ENCODE measurements at regions not wholly inside any gene's neighbourhood (a gene's known extent, or its start where the extent isn't known, plus 50 kb on each side); places are given as distances from the start of the nearest gene placed in this dataset.
"Not testable (repeated sequence)": the region's sequence is repeated elsewhere in the genome, so short reads cannot be mapped to it uniquely, and the experiment has no call there.

DNA sequence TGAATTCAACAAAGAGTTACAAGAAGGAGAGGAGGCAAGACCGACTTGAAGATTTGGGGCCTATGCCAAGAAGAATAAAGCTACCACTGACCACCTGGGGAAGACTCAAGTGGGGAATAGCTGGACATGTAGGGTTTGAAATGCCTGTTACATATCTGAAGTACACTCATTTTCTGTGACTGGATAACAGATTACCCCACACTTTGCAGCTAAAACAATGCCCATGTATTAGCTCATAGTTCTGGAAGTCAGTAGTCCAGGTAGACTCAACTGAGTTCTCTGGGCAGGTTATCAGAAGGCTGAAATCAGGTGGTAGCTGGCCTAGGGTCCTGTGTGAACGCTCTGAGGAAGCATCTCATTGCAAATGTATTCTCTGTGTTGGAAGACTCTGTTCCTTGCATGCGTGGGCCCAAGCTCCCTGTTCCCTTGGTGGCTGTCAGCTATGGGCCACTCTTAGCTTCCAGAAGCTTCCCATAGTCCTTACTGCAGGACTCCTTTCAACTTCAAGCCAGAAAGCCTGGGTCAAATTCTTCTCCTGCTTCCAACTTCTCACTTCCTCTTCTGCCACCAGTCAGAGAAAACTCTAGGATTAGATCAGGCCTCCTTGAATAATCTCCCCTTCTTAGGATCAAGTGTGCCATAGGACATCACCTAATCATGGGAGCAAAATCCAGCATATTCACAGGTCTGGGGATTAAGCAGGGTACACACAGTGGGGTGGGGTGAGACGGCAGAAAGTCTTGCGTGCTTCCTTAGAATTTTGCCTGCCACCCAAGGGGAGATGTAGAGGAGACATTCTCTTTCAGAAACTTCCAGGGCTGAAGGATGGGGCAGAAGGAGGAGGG lies 187.8 kb downstream of the SHQ1 start:
- DNase-seq (ENCODE audit: low read depth in 2 of 2), result no peak

- DNase-seq (ENCODE audit: low read depth in 2 of 2), result no peak
Measured at GRCh38 chr3:72659596-72659995, 188.6 kb downstream of the SHQ1 start.

GRCh38 chr3:72659188-72659587 lies 189.1 kb downstream of the SHQ1 start:
- DNase-seq (ENCODE audit: low read depth in 2 of 2), result no peak

GRCh38 chr3:72658466-72659100 lies 189.7 kb downstream of the SHQ1 start:
- DNase-seq (ENCODE audit: low read depth in 2 of 2), result no peak

DNA sequence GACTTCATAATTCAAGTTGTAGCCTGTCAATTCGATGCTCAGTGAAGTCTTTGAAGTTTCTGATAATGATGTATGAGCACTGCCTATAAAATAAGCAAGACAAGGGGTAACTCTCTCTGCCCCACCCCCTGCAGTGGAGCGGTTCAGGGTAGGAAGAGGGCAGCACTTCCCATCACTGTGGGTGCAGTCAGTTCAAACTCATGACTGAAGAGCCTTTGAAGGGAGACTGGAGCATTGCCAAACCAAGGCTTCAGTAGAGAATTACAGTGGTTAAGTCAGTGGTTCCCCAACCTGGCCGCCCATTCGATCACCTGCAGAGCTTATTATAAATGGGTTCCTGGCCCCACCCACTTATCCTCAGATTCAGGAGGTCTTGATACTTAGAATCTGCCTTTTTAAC lies 190.6 kb downstream of the SHQ1 start:
- DNase-seq (ENCODE audit: low read depth in 2 of 2), result no peak

GRCh38 chr3:72655723-72656122 lies 192.5 kb downstream of the SHQ1 start:
- DNase-seq (ENCODE audit: low read depth in 2 of 2), result no peak

- DNase-seq (ENCODE audit: low read depth in 2 of 2), result no peak
Measured at GRCh38 chr3:72655131-72655551, 193.1 kb downstream of the SHQ1 start.

GRCh38 chr3:72652395-72652794 lies 195.8 kb downstream of the SHQ1 start:
- DNase-seq (ENCODE audit: low read depth in 2 of 2), result no peak

GRCh38 chr3:72651498-72651897 lies 196.7 kb downstream of the SHQ1 start:
- no peak for DNase-seq (ENCODE audit: low read depth in 2 of 2)

- no peak for DNase-seq (ENCODE audit: low read depth in 2 of 2)
Measured at GRCh38 chr3:72646263-72646662, 202.0 kb downstream of the SHQ1 start.

- not testable (repeated sequence) for DNase-seq (ENCODE audit: low read depth in 2 of 2)
Measured at GRCh38 chr3:72643635-72644034, 204.6 kb downstream of the SHQ1 start.

DNA sequence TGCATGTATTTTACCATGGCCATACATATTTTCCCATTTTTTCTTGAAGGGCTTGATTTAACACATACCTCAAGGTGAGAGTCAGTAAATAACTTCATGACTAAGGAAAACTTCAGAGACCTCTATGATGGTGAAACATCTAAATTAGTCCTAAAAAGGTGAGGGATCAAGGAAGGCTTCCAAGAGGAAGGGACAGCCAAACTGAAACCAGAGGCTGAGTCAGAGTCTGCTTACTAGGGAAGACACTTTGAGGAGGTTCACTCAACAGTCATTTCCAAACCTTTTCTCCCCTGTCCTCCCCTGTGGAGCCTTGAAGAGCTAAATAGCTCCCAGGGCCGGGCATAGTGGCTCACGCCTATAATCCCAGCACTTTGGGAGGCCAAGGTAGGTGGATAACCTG lies 206.6 kb downstream of the SHQ1 start:
- no peak for DNase-seq (ENCODE audit: low read depth in 2 of 2)

GRCh38 chr3:72641072-72641471 lies 207.2 kb downstream of the SHQ1 start:
- no peak for DNase-seq (ENCODE audit: low read depth in 2 of 2)

- no peak for DNase-seq (ENCODE audit: low read depth in 2 of 2)
Measured at GRCh38 chr3:72636969-72637597, 211.2 kb downstream of the SHQ1 start.

DNA sequence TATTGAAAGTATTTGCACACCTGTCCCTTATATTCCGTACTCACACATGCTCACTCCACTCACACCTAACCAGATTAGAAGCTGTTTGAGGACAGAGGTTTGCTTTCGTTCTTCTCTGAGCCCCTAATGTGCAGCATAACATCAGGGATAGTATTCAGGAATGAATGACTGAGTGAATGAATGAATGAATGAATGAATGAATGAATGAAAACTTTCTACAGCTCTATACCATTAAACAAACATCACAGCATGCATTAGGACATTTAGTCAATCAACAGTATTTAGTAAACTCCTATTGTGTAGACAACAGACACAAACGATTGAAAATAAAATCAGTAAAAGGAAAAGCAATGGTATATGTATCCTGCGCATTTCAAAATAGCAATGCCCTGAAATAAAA lies 212.7 kb downstream of the SHQ1 start:
- DNase-seq (ENCODE audit: low read depth in 2 of 2), result no peak

DNA sequence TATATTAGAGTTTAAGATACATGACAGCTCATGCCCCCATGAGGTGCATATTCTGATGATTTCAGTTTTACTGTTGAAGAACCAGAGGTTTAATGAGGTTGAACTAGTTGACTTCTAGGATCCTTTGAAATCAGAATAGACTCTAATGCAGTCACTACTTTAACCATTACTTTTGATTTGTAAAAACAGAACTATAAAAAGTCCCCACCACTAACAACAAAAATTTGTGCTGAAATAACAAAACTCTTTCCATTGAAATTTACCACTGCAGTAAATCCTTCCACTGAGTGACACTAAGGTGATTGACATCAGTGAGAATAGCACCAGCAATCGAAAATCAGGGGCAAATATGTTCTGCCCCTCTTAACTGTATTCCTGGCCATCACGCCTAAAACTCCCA lies 214.1 kb downstream of the SHQ1 start:
- DNase-seq (ENCODE audit: low read depth in 2 of 2), result no peak

GRCh38 chr3:72633534-72633933 lies 214.7 kb downstream of the SHQ1 start:
- no peak for DNase-seq (ENCODE audit: low read depth in 2 of 2)

DNA sequence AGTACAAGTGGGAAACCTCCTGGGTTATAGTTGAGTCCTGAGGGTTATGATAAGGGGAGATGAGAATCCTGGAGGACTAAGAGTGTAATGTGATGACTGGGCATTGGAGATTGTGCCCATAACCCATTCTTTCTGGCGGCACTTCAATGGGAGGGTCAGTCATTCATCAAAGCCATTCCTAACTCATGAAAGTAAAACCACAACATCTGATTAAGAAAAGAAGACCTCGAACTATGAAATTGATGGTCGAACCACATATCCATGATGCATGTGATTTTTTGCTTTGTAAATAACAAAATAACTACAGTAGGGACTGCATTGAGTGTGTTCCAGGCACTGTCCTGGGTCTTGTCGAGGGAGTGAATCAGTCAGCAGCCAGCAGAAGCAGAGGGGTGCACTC lies 215.1 kb downstream of the SHQ1 start:
- no peak for DNase-seq (ENCODE audit: low read depth in 2 of 2)

- DNase-seq (ENCODE audit: low read depth in 2 of 2), result no peak
Measured at GRCh38 chr3:72632129-72632528, 216.1 kb downstream of the SHQ1 start.

GRCh38 chr3:72630969-72631344 lies 217.3 kb downstream of the SHQ1 start:
- no peak for DNase-seq (ENCODE audit: low read depth in 2 of 2)

DNA sequence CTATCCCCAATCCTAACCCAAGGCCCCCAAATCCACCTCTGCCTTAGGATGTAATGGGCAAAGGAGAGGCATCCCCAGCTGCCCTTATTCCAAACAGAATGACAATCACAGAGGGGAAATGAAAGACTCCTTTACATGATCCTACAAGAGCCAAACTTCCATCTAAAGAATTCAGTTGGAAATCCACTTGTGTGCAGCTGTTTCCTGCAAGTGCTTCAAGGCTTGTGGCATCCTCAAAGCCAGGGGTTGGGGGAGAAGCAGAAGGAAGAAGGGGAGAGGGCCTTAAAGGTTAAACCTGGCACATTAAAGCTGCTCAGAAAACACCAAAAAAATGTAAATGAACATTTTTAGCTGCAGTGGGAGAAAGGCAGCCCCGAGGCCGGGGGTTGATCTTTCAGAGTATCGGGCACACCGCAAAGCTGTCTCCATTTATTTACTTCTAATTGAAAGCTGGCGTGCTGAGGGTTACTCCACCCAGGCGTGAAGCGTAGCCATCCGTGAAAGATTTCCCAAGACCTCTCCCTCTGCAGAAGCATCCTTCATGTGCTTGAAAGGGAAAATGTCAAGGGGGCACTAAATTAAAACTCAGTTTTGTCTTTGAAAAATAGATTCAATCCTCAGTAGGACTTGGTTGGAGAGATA lies 217.8 kb downstream of the SHQ1 start:
- DNase-seq (ENCODE audit: low read depth in 2 of 2), result no peak

DNA sequence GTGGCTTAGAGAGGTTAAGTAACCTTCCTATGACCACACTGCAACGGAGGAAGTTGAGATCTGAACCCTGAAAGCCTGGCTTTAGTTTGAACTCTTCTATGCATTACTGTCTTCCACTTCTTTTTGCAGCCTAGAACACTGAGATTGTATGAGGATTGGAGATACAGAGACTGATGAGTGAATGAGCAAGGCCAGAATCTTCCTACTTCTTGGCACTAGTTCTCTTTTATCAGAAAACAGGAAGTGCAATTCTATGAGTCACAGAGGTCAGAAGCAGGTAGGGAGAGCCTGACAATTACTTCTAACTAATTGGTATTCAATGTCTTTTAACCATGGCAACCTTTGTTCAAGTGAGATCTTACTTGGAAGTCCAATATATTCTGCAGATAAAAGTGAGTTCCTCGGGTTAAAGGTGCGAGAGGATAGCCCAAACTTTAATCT lies 219.0 kb downstream of the SHQ1 start:
- no peak for DNase-seq (ENCODE audit: low read depth in 2 of 2)

Data from stimulated activated CD8-positive, alpha-beta memory T cell treated with anti-CD3 and anti-CD28 coated beads, Interleukin-7, amount 100 ng/mL, for 1 hour (primary cell).